NCI-H510A treated with DMSO at 0.1 percent for 48 hours (cell line): ENCODE measurements at regions not wholly inside any gene's neighbourhood (a gene's known extent, or its start where the extent isn't known, plus 50 kb on each side); places are given as distances from the start of the nearest gene placed in this dataset.
"Not testable (repeated sequence)": the region's sequence is repeated elsewhere in the genome, so short reads cannot be mapped to it uniquely, and the experiment has no call there.

Experiments
- DNase-seq: peaks from one replicate; lab custom pipeline; 2025; lab: John Stamatoyannopoulos, UW

DNA sequence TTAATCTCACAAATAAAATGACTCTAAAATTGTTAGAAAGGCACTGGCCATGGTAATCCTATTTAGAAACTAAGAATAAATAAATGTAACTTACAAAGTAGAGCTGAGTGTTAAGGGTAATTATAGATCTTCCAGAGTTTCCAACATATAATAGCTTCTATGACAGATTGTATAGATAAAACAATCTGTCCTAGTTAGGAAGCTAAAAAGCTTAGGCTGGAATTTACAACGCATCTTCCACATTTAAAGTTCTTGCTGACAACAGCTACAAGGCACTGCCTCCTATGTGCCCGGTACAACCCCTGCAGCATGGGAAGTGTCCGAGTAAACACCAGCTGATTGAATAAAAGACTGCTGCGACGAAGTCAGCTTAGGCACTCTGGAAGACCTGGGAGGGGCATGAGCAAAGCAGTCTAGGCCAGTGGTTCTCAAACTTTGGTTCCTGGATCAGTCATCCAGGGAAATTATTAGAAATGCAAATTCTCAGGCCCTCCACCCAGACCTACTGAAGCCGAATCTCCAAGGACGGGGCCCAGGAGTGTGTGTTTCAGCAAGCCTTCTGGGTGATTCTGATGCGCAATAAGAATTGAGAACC lies 635.6 kb upstream of the TBX3 start:
- peak; percentile 26 for DNase-seq

DNA sequence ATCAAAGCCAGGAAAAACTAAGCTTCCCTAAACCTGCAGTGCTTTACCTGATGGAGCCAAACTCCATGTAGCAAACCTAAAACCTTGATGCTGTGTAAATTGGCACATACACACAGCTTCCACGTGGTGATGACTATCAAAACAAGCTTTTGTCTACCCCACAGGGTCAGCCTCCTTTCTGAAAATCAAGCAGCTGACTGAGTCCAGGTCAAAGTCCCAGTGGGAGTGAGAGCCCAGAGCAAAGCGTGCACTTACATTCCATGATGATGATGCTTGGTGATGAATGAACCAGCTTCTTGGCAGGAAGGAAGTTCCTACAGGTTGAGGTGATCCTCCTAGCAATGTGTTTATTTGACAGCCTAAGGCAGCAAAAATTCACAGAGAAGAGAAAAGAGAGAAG lies 630.0 kb upstream of the TBX3 start:
- DNase-seq: no peak

DNA sequence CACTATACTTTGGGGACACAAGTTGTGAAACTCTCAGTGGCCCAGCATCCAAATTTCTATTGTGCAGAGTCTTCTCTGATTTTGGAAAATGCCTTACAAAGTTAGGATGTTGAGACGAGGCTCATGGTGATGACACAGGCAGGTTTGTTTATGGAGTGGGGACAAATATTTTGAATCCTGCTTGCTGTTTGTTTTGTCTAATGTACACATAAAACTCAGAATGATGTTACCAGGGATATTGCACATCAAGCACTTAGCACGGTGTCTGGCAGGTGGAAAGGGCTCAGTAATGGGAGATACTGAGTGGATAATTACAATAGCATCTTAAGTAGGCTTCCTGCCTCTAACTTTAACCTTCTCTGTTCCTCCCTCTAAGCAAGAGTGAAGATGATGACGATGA lies 628.9 kb upstream of the TBX3 start:
- peak; percentile 89 for DNase-seq

DNA sequence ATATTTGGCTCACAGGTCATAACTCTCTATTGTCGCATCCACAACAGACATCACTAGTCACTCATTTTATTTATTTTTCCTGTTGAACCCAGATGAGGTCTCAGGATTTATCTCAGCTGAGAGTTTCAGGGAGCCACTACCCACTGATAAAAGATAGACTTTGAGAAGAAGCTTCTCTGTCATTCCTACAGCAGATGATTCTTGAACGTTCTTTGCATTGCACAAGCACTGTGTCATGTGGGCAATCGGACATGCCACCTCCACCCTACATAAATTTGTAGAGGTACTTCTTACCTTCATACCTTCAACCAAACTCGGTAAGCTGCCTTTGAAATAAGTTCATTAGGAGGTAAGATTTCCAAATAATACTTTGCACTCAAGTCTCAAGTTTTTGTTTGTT lies 627.9 kb upstream of the TBX3 start:
- peak; percentile 19 for DNase-seq

DNA sequence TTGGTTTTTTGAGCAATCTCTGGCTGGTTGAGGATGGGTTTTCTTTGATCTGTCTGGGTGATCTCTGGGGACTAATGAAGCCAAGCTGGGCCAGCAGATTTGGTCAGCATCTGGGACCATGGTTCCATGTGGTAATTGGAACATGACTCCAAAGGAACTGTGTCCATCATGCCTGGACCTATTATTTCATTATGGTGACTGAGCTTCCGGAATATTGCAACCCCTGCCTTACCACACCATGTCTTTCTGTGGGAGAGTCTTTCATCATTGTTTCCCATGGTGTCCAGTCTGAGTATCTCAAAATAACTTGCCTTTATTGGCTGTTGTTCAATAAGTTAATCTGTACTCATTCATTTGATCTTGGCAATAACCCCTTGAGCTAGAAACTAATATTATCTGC lies 624.9 kb upstream of the TBX3 start:
- DNase-seq: no peak

DNA sequence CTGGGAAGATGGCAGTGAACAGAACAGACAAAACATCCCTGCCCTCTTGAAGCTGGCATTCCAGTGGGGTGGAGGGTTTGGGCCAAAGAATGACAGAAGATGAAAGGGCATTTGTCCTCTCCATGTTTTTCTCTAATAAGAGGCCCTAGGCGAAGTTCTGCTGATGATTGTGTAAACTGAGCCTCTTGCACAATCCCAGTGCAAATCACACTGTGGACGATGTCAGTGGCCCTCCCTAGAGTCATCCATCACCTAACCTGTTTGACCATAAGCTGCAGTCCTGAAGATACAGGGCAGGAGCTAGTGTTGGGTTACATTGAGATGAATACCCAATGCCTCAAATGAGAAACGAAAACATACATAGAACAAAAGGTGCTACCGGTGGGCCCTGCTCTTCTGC lies 622.4 kb upstream of the TBX3 start:
- DNase-seq: peak; percentile 44

DNA sequence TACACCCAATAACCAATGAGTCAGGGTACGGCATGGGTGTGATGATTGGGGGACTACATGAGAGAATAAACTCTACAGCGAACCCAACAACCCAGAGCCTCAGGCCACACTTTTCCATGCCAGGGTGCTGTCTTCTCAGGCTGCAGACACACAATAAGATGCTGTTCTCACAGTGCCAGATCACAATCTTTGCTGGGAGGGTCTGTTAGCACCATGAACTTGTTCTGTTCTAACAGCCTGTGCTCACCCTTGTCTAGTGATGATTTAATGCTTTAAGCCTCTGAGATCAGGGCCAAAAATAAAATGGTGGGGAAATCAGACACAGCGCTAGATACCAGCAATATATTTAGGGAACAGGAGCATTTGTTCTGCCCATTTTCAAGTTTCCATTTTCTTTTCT lies 621.9 kb upstream of the TBX3 start:
- no peak for DNase-seq

DNA sequence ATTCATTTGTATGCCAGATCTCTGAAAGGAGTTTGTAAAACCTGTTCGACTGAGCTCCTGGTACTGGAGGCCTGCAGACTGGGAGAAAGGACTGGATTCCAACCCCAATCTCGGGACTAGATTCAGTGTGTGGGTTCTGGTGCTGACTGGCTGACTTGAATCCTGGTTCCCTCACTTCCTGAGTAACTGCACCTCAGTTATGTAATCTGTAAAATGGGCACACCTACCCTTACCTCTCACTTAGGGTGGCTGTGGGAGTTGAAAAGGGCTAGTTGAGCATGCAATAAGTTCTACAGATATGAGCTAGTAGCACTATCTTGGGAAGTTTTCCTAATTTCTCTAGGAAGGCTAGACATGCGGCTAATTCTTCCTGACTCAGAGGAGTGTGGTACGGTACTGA lies 621.3 kb upstream of the TBX3 start:
- DNase-seq: no peak

DNA sequence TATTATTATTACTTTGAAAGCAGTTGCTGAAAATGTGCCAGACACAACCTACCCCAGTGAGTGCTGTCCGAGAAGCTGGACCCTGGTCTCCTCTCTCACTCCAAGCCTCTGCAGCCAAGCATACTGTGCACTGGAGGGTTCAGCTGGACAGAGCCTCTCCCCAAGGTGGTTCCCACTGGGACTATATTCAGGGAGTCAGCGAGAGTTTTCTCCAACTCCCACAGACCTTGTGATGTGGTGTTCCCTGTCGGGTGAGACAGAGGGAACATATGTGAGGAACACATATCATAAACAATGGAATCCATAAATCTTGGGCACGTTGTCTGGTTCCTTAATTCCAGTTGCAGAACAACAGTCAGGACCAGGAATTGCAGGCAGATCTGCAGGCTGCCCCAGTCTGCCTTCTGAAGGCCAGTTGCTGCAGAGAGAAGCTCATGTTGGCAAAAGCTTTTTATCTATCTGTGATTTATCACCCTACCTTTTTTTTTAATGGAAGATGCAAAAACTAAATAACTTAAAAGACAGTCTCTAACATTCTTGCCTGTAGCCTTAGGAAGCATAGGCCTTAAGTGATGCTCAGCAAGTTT lies 619.8 kb upstream of the TBX3 start:
- DNase-seq: no peak

DNA sequence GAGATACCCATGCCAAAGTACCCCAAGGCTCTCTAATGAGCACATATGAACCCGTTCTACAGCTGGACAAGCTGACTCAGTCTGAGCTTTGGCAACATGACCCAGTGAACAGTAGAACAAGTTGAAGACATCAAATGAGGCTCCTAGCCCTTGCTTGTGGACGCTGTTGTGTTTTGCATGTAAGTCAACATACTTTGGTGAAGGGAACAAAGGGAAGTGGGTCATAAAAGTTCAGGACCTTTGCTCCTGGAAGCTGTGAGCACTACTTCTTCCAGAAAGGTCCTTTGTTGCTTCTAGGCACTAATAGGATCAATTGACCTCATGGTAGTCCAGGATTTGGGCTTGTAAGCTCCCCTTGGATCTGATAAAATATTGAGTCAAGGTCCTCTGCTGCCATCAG lies 613.5 kb upstream of the TBX3 start:
- DNase-seq: no peak

DNA sequence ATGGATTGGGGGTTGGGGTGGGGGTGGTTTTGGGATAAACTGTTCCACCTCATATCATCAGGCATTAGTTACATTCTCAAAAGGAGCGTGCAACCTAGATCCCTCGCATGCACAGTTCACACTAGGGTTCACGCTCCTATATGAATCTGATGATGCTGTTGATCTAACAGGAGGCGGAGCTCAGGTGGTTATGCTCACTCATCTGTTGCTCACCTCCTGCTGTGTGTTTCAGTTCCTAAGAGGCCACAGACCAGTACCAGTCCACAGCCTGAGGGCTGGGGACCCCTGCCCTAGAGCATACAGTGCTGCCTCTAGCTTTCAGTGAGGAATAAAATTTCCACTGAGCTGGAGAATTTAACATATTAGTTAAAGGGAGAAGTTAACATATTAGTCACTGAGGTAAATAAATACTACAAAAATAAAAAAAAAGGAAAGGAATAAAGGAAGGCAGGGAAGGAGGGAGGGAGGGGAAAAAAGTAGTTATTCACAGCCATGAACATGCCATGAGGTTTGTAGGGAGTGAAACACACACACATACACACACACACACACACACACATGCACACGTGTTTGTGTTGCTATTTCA lies 612.7 kb upstream of the TBX3 start:
- peak; percentile 52 for DNase-seq

DNA sequence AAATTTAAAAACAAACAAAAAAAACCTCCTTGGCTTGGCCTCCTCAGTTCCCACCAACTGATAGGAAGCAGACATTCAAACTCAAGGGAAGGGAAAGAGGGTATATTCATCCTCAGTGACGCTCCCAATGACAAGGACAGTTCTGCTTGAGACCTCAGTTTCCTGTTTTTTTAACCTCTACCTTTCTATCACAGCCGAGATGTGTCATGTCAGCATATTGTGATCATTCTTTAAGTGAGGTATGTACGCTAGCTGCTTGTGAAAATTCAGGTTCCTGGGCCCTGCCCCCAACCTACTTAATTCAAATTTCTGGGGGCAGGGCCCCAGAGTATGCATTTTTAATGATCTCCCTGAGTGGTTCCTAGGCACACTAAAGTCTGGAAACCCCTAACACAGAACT lies 611.9 kb upstream of the TBX3 start:
- DNase-seq: no peak

DNA sequence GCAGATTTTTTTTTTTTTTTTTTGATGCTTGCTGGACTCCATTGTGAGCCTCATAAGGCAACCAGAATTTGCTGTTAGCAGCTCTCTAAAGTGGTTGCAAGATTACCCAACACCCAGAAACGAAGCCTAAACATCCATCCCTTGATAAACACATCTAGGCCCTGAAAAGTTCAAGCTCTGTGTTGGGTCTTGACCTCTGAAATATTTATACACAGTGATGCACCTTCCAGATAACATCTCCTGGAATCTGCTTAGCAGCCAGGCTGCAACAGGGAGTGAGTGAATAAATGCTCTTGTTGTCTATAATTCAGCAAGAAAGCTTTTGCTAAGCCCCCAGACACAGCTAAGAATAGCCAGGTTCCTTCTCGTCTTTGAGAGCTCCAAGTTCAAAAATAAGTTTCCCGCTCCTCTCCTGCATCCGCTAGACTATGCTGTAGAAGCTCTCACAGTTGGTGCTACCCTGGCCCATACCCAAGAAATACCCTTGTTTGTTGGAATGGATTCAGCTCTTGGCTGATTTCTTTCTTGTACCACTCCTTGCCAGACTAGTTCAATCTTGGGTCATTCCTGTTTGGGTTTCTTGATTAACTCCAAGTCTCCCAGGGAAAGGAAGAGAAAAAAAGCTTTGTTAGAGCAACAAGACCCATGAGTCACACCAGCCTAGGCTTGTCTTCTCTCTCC lies 610.6 kb upstream of the TBX3 start:
- no peak for DNase-seq

DNA sequence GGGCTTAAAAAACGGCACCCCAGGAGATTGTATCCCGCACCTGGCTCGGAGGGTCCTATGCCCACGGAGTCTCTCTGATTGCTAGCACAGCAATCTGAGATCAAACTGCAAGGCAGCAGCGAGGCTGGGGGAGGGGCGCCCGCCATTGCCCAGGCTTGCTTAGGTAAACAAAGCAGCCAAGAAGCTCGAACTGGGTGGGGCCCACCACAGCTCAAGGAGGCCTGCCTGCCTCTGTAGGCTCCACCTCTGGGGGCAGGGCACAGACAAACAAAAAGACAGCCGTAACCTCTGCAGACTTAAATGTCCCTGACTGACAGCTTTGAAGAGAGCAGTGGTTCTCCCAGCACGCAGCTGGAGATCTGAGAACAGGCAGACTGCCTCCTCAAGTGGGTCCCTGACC lies 601.5 kb upstream of the TBX3 start:
- DNase-seq: not testable (repeated sequence)

DNA sequence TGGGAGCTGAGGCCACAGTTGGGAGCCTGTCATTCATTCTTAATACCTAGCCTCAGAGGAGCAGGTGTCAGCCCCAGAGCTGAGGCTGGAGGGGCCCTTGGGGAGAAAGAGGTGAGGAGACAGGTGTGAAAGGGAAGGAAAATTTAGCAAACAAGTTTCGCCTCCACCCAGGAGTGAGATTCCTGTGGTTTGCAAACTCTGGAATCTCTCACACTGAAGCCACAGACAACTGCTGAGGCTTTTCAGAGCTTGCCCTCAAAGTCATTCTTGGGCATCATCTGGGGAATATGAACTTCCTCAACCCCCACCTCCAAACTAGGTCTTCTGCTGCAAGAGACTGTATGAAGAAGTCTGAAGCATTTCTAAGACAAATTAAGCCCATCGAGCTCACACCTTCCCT lies 589.5 kb upstream of the TBX3 start:
- no peak for DNase-seq

DNA sequence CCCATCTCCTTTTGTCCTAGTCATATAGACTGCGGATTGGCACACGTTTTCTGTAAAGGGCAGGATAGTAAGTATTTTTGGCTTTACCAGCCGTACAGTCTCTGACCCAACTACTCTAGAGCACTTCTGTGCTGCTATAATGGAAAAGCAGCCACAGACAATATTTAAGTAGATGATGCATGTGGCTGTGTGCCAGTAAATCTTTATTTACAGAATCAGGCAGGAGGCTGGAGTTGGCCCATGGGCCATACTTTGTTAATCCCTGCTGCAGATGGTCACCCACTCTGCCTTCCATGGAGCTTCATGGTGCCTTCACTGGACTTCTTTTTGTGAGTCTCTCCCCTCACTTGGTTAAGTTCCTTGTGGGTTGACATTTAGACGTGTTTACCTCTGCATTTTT lies 584.5 kb upstream of the TBX3 start:
- peak; percentile 33 for DNase-seq

DNA sequence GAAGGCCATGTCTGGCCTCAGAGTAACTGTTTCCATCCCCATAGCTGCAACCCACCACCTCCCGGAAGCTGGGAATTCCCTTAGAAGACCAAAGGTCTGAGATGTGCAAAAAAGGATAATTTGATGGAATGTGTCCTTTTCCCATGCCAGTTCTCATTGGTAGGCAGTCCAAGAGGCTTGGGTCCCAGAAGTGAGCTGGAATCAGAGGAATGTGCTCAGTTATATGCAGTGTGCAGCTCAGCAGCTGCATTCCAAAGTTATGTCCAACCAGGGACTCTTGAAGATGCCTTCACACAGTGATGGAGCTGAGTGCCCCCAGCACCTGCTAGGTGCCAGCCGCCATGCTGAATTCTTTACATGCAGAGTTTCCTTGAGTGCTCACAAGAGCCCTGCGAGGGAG lies 583.9 kb upstream of the TBX3 start:
- DNase-seq: no peak

DNA sequence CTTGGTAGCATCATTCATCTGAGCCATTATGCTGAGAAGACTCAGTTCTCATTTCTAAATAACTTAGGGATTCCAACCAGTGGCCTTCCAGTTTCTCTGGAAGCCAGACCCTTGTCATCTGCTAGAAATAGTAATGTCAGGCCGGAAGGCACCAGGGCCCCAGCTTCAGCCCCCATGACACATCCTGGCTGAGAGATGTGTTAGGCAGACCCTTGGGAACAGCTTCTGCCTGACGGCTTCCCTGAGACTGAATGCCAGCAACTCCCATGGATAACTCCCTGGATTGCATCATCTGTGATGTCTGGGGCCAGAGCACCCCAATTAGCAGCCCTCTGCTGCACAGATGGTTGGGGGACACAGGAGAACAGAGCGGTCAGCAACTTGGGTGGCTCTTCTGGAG lies 583.5 kb upstream of the TBX3 start:
- DNase-seq: no peak

DNA sequence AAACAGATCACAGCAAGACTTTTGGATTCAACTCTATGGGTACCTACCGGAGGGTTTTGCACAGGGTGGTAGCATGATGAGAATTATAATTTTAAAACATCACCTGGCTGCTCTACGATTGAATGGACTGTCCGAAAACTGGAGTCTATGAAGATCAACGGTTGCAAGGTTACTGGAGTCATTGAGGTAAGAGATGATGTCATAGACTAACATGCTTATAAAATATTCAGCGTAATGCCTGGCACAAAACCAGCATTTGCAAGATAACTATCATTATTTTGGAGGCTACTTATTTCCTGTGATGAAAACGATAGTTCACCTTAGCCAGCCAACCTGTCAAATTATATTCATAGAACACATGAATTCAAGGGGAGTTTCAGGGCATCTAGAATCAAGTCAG lies 580.6 kb upstream of the TBX3 start:
- DNase-seq: no peak

DNA sequence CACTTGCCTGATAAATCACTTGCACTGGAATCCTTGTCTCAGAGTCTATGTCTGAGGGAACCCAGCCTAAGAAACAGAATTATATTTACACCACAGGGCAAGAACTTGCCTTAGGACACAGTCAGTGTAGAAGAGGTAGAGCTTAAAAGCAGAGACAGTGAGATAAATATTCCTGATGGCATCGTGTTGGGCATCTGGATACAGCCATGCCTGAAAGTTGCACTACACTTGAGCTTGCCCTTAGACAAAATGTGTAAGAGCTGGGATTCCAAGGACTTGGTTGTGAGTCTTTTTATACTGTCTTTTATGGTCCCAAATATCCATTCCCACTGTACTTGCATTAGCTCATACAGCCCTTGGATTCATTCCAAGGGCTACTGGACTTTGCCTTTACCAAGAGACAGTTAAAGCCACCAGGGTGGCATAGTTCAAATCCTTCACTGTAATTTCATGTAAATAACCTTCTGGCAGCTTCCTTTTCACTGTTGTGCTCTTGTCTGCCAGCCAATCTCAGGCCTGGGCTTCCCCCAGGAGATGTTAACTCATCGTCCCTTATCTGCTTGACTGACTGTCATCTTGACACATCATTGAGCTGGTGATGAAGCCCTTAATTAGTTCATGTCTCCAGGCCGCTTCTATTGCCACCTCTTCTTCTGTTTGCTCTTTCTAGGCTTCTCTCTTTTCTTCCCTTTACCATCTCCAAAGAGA lies 577.9 kb upstream of the TBX3 start:
- DNase-seq: peak; percentile 47

DNA sequence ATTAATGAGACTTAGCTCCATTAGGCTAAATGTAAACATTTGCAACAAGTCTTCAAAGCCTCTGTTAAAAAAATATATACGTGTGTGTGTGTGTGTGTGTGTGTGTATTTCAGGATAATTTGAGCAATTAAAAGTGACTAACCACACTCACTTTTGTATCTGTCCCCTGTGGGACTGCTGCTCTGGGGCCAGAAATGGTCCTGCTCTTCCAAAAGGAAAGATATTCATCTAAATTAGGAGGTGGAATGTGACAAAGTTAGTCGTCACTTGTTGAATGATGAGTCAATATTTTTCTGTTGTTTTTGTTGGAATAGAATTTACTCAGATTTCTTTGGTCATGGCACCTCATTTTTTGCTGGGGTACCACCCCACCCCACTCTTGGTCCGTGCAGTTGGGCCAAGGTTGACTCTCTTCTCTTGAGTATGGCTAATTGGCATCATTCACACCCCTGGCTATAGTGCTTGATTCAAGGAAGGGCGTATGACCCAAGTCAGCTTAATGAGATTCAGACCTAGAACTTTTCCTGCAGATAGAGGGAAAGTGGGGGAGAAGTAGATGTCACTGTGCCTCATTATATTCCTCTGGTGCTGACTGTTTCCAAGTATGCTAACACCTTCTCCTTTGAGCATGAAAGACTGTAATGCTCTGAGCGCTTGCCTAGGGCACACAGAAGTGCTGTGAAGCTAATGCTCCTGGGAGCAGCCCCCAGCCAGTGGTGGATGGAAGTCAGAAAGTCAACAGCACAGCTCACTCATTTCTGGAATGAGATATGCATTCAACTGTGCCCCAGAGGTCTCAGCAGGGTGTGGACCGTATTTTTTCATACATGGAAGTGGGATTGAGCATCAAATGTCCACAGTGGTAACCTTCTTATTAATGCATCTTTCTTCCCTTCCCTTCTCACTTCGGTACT lies 577.0 kb upstream of the TBX3 start:
- DNase-seq: no peak
